ENCODE measurements at regions not wholly inside any gene's neighbourhood (a gene's known extent, or its start where the extent isn't known, plus 50 kb on each side); places are given as distances from the start of the nearest gene placed in this dataset.

DNA sequence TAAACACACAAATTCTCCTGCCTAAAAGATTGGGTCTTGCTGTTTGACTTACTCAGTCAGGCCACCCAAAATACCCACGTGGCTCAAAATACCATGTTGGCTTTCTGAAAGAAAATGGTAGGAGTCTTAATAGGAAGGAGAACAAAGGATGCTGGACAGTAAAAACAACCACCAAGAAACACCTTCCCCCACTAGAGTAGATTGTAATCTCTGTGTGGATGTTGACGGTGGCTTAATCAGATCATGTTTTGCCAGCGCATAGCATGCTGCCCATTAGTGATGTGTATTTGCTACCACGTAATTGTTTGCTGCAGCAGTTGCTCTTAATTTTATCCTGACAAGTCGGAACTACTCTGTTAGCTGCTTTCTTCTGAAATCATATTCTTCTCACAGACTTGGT lies 1229.3 kb upstream of the SLC10A2 start:
- TF ChIP-seq EZH2phosphoT487 (IDR thresholded peaks at IDR 0.05; ENCODE audit: borderline replicate concordance, low read length) (no peak), EZH2 (IDR thresholded peaks at IDR 0.05; ENCODE audit: low read length, unreplicated experiment) (no peak)
- TF ChIP-seq, protein P1, sequence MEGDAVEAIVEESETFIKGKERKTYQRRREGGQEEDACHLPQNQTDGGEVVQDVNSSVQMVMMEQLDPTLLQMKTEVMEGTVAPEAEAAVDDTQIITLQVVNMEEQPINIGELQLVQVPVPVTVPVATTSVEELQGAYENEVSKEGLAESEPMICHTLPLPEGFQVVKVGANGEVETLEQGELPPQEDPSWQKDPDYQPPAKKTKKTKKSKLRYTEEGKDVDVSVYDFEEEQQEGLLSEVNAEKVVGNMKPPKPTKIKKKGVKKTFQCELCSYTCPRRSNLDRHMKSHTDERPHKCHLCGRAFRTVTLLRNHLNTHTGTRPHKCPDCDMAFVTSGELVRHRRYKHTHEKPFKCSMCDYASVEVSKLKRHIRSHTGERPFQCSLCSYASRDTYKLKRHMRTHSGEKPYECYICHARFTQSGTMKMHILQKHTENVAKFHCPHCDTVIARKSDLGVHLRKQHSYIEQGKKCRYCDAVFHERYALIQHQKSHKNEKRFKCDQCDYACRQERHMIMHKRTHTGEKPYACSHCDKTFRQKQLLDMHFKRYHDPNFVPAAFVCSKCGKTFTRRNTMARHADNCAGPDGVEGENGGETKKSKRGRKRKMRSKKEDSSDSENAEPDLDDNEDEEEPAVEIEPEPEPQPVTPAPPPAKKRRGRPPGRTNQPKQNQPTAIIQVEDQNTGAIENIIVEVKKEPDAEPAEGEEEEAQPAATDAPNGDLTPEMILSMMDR (conservative IDR thresholded peaks at IDR 0.05; ENCODE audit: low read depth, low read length) = no peak
- no peaks in the 10 kb centered on the region for H3K9me3 ChIP-seq (ENCODE audit: low read length)
- CTCF ChIA-PET = no interaction called here
- no peak overlapping the region for H2AFZ ChIP-seq (ENCODE audit: low read length)
- H3K9ac ChIP-seq (ENCODE audit: low read length) = no peak overlapping the region
- H3K9me2 ChIP-seq (replicated peaks; ENCODE audit: low read length) = no peaks in the 10 kb centered on the region
- BruUV-seq (replicated peaks) = no TSS peak
- no peaks in the 10 kb centered on the region for H4K20me1 ChIP-seq (ENCODE audit: low read length)
- H3K27ac ChIP-seq (ENCODE audit: low read length) = no peak overlapping the region
- POLR2A ChIA-PET (ENCODE audit: unreplicated experiment) = no interaction called here
- no peaks in the 10 kb centered on the region for H3K27me3 ChIP-seq (ENCODE audit: low read length)
- no peaks in the 10 kb centered on the region for H3K79me2 ChIP-seq (ENCODE audit: low read length)
- H3F3A ChIP-seq (ENCODE audit: low read length, unreplicated experiment) = no peaks in the 10 kb centered on the region
- no peak overlapping the region for H3K4me2 ChIP-seq (ENCODE audit: low read length)
- DNase-seq (no peak), ATAC-seq (no peak)
- H3K4me1 ChIP-seq (ENCODE audit: insufficient read depth, low read length) = peaks cover 4% of the 10 kb centered on the region; the same call in 1 of the 2 replicates
- intact Hi-C loops (cut with micrococcal nuclease) = no loop called here
- H3K4me3 ChIP-seq (ENCODE audit: low read length) = no peak overlapping the region
- H3K36me3 ChIP-seq (ENCODE audit: low read depth, low read length) = no peaks in the 10 kb centered on the region

DNA sequence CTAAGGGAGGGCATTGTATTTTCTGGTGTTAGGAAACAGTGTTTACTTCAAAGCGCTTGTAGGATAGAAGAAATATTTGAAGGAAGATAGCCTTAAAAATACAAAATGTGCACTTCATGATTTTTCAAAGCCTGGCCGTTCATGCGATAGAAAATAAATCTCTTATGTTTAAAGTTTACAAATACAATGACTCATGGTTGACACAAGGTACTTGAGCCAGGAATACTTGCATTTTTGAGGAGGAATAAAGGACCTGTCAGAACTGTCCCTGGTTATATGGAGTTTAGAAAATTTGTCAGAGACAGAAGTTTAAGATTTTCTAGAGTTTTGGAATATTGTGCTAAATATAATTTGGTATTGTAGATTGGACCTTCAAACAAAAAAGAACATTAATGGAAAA lies 1223.2 kb upstream of the SLC10A2 start:
- intact Hi-C loops (cut with micrococcal nuclease) = loop anchor here (1.0 kb wide), 1 partner anchor 282 kb away; no protein-coding TSS in a partner anchor
- H4K20me1 ChIP-seq (ENCODE audit: low read length) = no peaks in the 10 kb centered on the region
- ChIA-PET POLR2A (ENCODE audit: unreplicated experiment) (no interaction called here), CTCF (no interaction called here)
- H3K36me3 ChIP-seq (ENCODE audit: low read depth, low read length) = no peaks in the 10 kb centered on the region
- ATAC-seq (peak; percentile 81), DNase-seq (peak; percentile 50)
- H2AFZ ChIP-seq (ENCODE audit: low read length) = no peak overlapping the region
- H3K4me3 ChIP-seq (ENCODE audit: low read length) = no peak overlapping the region
- H3K4me1 ChIP-seq (ENCODE audit: insufficient read depth, low read length) = peaks cover 14% of the 10 kb centered on the region
- no peaks in the 10 kb centered on the region for H3K79me2 ChIP-seq (ENCODE audit: low read length)
- H3K9me2 ChIP-seq (replicated peaks; ENCODE audit: low read length) = no peaks in the 10 kb centered on the region
- no peaks in the 10 kb centered on the region for H3K27me3 ChIP-seq (ENCODE audit: low read length)
- no peak overlapping the region for H3K27ac ChIP-seq (ENCODE audit: low read length)
- H3F3A ChIP-seq (ENCODE audit: low read length, unreplicated experiment) = no peaks in the 10 kb centered on the region
- H3K9me3 ChIP-seq (ENCODE audit: low read length) = no peaks in the 10 kb centered on the region
- H3K9ac ChIP-seq (ENCODE audit: low read length) = no peak overlapping the region
- TF ChIP-seq EZH2phosphoT487 (IDR thresholded peaks at IDR 0.05; ENCODE audit: borderline replicate concordance, low read length) (no peak), EZH2 (IDR thresholded peaks at IDR 0.05; ENCODE audit: low read length, unreplicated experiment) (no peak)
- TF ChIP-seq, protein P1 (conservative IDR thresholded peaks at IDR 0.05; ENCODE audit: low read depth, low read length) = no peak
- peak overlapping the region; percentile 46; the same call in 1 of the 2 replicates for H3K4me2 ChIP-seq (ENCODE audit: low read length)
- BruUV-seq (replicated peaks) = no TSS peak

DNA sequence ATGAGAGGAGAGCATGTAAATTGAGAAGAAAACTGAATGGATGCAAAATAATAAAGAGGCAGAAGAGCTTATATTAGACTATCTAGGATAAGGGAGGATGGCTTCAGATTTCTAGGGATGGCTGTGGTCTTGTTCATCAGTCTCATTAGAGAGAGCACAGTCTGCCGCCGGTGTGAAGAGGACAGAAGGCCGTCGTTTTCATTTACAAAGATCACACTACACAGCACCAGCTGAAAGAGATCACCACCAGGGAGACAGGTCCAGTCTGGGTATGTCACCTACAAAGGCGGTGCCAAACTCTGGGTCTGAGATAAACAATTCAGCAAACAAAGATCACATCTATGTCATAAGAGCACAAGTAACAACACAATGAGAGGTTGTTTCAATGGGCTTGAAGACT lies 1222.3 kb upstream of the SLC10A2 start:
- peaks cover 14% of the 10 kb centered on the region for H3K4me1 ChIP-seq (ENCODE audit: insufficient read depth, low read length)
- no peaks in the 10 kb centered on the region for H3K9me2 ChIP-seq (replicated peaks; ENCODE audit: low read length)
- TF ChIP-seq EZH2 (IDR thresholded peaks at IDR 0.05; ENCODE audit: low read length, unreplicated experiment) (no peak), EZH2phosphoT487 (IDR thresholded peaks at IDR 0.05; ENCODE audit: borderline replicate concordance, low read length) (no peak)
- TF ChIP-seq, protein P1 (conservative IDR thresholded peaks at IDR 0.05; ENCODE audit: low read depth, low read length) = no peak
- no peak overlapping the region for H3K27ac ChIP-seq (ENCODE audit: low read length)
- BruUV-seq (replicated peaks) = no TSS peak
- no peaks in the 10 kb centered on the region for H3K79me2 ChIP-seq (ENCODE audit: low read length)
- H3K9me3 ChIP-seq (ENCODE audit: low read length) = no peaks in the 10 kb centered on the region
- no peak overlapping the region for H3K4me2 ChIP-seq (ENCODE audit: low read length)
- no peaks in the 10 kb centered on the region for H4K20me1 ChIP-seq (ENCODE audit: low read length)
- intact Hi-C loops (cut with micrococcal nuclease) = no loop called here
- H3K4me3 ChIP-seq (ENCODE audit: low read length) = no peak overlapping the region
- no peak overlapping the region for H2AFZ ChIP-seq (ENCODE audit: low read length)
- no peak overlapping the region for H3K9ac ChIP-seq (ENCODE audit: low read length)
- ATAC-seq (no peak), DNase-seq (no peak)
- ChIA-PET POLR2A (ENCODE audit: unreplicated experiment) (no interaction called here), CTCF (no interaction called here)
- no peaks in the 10 kb centered on the region for H3K27me3 ChIP-seq (ENCODE audit: low read length)
- H3K36me3 ChIP-seq (ENCODE audit: low read depth, low read length) = no peaks in the 10 kb centered on the region
- H3F3A ChIP-seq (ENCODE audit: low read length, unreplicated experiment) = no peaks in the 10 kb centered on the region
